ENCODE measurements at regions not wholly inside any gene's neighbourhood (a gene's known extent, or its start where the extent isn't known, plus 50 kb on each side); places are given as distances from the start of the nearest gene placed in this dataset.

- H3K18ac ChIP-seq (ENCODE audit: low read length) = no peak overlapping the region
- no peak overlapping the region for H3K23ac ChIP-seq (ENCODE audit: low read depth, low read length, poor library complexity)
- H3K9me3 ChIP-seq (replicated peaks in 1 of 2; ENCODE audit: control insufficient read depth in 2 of 2, insufficient read depth in 1 of 2, low read depth in 1 of 2, low read length in 2 of 2) = no peaks in the 10 kb centered on the region
- DNase-seq (ENCODE audit: low spot score) = no peak
- H3K27ac ChIP-seq (replicated peaks; ENCODE audit: low read length) = no peak overlapping the region
- H3K14ac ChIP-seq (ENCODE audit: low read length) = no peak overlapping the region
- H2BK15ac ChIP-seq (ENCODE audit: low read length) = no peak overlapping the region
- no peak overlapping the region for H4K8ac ChIP-seq (ENCODE audit: low read depth, low read length)
- H3K9ac ChIP-seq (ENCODE audit: low read depth, low read length, poor library complexity) = no peak overlapping the region
- no peaks in the 10 kb centered on the region for H3K27me3 ChIP-seq (ENCODE audit: control insufficient read depth in 3 of 3, insufficient read depth in 3 of 3, low read depth in 1 of 3, low read length in 3 of 3)
- no peak overlapping the region for H2BK120ac ChIP-seq (ENCODE audit: low read depth, low read length)
- H4K91ac ChIP-seq (ENCODE audit: low read depth, low read length, poor library complexity) = no peak overlapping the region
- peaks cover 2 to 8% of the 10 kb centered on the region in 2 donors for H3K4me1 ChIP-seq (ENCODE audit: control insufficient read depth in 2 of 2, insufficient read depth in 1 of 2, low read depth in 1 of 2, low read length in 2 of 2)
- no peak overlapping the region for H3K4me3 ChIP-seq (ENCODE audit: low read length in 2 of 2)
- no peaks in the 10 kb centered on the region for H3K79me1 ChIP-seq (ENCODE audit: low read depth, low read length)
- H3K4me2 ChIP-seq (ENCODE audit: insufficient read depth, low read length, poor library complexity, severe bottlenecking) = no peak overlapping the region
- no peak overlapping the region for H2AK5ac ChIP-seq (ENCODE audit: low read depth, low read length)
- H2AFZ ChIP-seq (ENCODE audit: low read length) = no peak overlapping the region
- H3K36me3 ChIP-seq (replicated peaks in 1 of 2; ENCODE audit: control insufficient read depth in 2 of 2, insufficient read depth in 2 of 2, low read length in 2 of 2) = no peaks in the 10 kb centered on the region
- no peak overlapping the region for H3K4ac ChIP-seq (ENCODE audit: low read length)
- H2BK12ac ChIP-seq (ENCODE audit: low read length) = no peak overlapping the region
- WGBS, 2 donors (ENCODE audit: extremely low coverage in 2 of 2, insufficient read length in 2 of 2, insufficient replicate concordance in 1 of 2) = no CpG with 5 or more reads among the region's 7 CpGs
- no peak overlapping the region for H2BK5ac ChIP-seq (ENCODE audit: low read length)
Observed at GRCh38 chr3:70856414-70857162, 544.1 kb upstream of the MDFIC2 start.

DNA sequence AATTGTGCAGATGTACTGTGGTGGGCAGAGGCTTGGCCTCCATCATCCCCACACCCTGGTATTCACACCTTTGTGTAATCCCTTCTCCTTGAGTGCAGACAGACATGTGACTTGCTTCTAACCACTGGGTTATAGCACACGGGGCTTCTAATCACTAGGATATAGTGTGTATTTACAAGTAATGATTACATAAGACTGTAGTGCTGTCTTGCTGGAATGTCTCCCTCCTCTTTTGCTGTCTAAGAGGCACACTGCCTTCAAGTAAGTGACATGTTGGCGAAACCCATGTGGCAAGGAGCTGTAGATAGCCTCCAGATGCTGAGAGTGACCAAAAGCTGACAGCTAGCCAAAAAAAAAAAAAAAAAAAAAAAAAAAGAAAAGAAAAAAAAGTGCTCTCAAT lies 542.7 kb upstream of the MDFIC2 start:
- WGBS, 2 donors (ENCODE audit: extremely low coverage in 2 of 2, insufficient read length in 2 of 2, insufficient replicate concordance in 1 of 2) = no CpG with 5 or more reads among the region's 2 CpGs
- peak overlapping the region; percentile 39 for H2AK5ac ChIP-seq (ENCODE audit: low read depth, low read length)

GRCh38 chr3:70854108-70854507 lies 541.7 kb upstream of the MDFIC2 start:
- DNase-seq (ENCODE audit: low spot score) = no peak
- Histone ChIP-seq H2BK5ac (ENCODE audit: low read length) (no peak overlapping the region), H3K36me3 (replicated peaks in 1 of 2; ENCODE audit: control insufficient read depth in 2 of 2, insufficient read depth in 2 of 2, low read length in 2 of 2) (no peaks in the 10 kb centered on the region), H3K4me2 (ENCODE audit: insufficient read depth, low read length, poor library complexity, severe bottlenecking) (no peak overlapping the region), H2BK120ac (ENCODE audit: low read depth, low read length) (no peak overlapping the region), H3K79me1 (ENCODE audit: low read depth, low read length) (no peaks in the 10 kb centered on the region), H3K27me3 (ENCODE audit: control insufficient read depth in 3 of 3, insufficient read depth in 3 of 3, low read depth in 1 of 3, low read length in 3 of 3) (no peaks in the 10 kb centered on the region), H3K9ac (ENCODE audit: low read depth, low read length, poor library complexity) (no peak overlapping the region), H3K14ac (ENCODE audit: low read length) (no peak overlapping the region), H2BK12ac (ENCODE audit: low read length) (no peak overlapping the region), H3K4me1 (ENCODE audit: control insufficient read depth in 2 of 2, insufficient read depth in 1 of 2, low read depth in 1 of 2, low read length in 2 of 2) (peaks cover 2 to 8% of the 10 kb centered on the region in 2 donors), H3K23ac (ENCODE audit: low read depth, low read length, poor library complexity) (no peak overlapping the region), H4K8ac (ENCODE audit: low read depth, low read length) (no peak overlapping the region), H3K27ac (replicated peaks; ENCODE audit: low read length) (no peak overlapping the region), H3K4me3 (ENCODE audit: low read length in 2 of 2) (no peak overlapping the region), H2BK15ac (ENCODE audit: low read length) (no peak overlapping the region), H3K18ac (ENCODE audit: low read length) (no peak overlapping the region), H2AK5ac (ENCODE audit: low read depth, low read length) (no peak overlapping the region), H3K9me3 (replicated peaks in 1 of 2; ENCODE audit: control insufficient read depth in 2 of 2, insufficient read depth in 1 of 2, low read depth in 1 of 2, low read length in 2 of 2) (no peaks in the 10 kb centered on the region), H4K91ac (ENCODE audit: low read depth, low read length, poor library complexity) (no peak overlapping the region), H3K4ac (ENCODE audit: low read length) (no peak overlapping the region), H2AFZ (ENCODE audit: low read length) (peak overlapping the region; percentile 78)
- no CpG with 5 or more reads among the region's 6 CpGs for WGBS, 2 donors (ENCODE audit: extremely low coverage in 2 of 2, insufficient read length in 2 of 2, insufficient replicate concordance in 1 of 2)

More for the DNA sequence above, 542.7 kb upstream of the MDFIC2 start:
- no peak overlapping the region for H3K4me3 ChIP-seq (ENCODE audit: low read length in 2 of 2)
- H3K27ac ChIP-seq (replicated peaks; ENCODE audit: low read length) = no peak overlapping the region
- H3K4ac ChIP-seq (ENCODE audit: low read length) = no peak overlapping the region
- H2BK5ac ChIP-seq (ENCODE audit: low read length) = no peak overlapping the region
- H3K79me1 ChIP-seq (ENCODE audit: low read depth, low read length) = no peaks in the 10 kb centered on the region
- no peaks in the 10 kb centered on the region for H3K9me3 ChIP-seq (replicated peaks in 1 of 2; ENCODE audit: control insufficient read depth in 2 of 2, insufficient read depth in 1 of 2, low read depth in 1 of 2, low read length in 2 of 2)
- H3K9ac ChIP-seq (ENCODE audit: low read depth, low read length, poor library complexity) = no peak overlapping the region
- H3K27me3 ChIP-seq (ENCODE audit: control insufficient read depth in 3 of 3, insufficient read depth in 3 of 3, low read depth in 1 of 3, low read length in 3 of 3) = no peaks in the 10 kb centered on the region
- no peak overlapping the region for H2BK120ac ChIP-seq (ENCODE audit: low read depth, low read length)
- H3K4me2 ChIP-seq (ENCODE audit: insufficient read depth, low read length, poor library complexity, severe bottlenecking) = no peak overlapping the region
- H3K14ac ChIP-seq (ENCODE audit: low read length) = no peak overlapping the region
- H4K8ac ChIP-seq (ENCODE audit: low read depth, low read length) = no peak overlapping the region
- DNase-seq (ENCODE audit: low spot score) = no peak
- H2BK12ac ChIP-seq (ENCODE audit: low read length) = no peak overlapping the region
- no peak overlapping the region for H4K91ac ChIP-seq (ENCODE audit: low read depth, low read length, poor library complexity)
- H2BK15ac ChIP-seq (ENCODE audit: low read length) = no peak overlapping the region
- peaks cover 2 to 8% of the 10 kb centered on the region in 2 donors for H3K4me1 ChIP-seq (ENCODE audit: control insufficient read depth in 2 of 2, insufficient read depth in 1 of 2, low read depth in 1 of 2, low read length in 2 of 2)
- H3K36me3 ChIP-seq (replicated peaks in 1 of 2; ENCODE audit: control insufficient read depth in 2 of 2, insufficient read depth in 2 of 2, low read length in 2 of 2) = no peaks in the 10 kb centered on the region
- H3K23ac ChIP-seq (ENCODE audit: low read depth, low read length, poor library complexity) = no peak overlapping the region
- H3K18ac ChIP-seq (ENCODE audit: low read length) = no peak overlapping the region
- H2AFZ ChIP-seq (ENCODE audit: low read length) = peak overlapping the region; percentile 78

GRCh38 chr3:70853161-70853944 lies 540.9 kb upstream of the MDFIC2 start:
- Histone ChIP-seq H2BK15ac (ENCODE audit: low read length) (no peak overlapping the region), H4K91ac (ENCODE audit: low read depth, low read length, poor library complexity) (no peak overlapping the region), H3K36me3 (replicated peaks in 1 of 2; ENCODE audit: control insufficient read depth in 2 of 2, insufficient read depth in 2 of 2, low read length in 2 of 2) (no peaks in the 10 kb centered on the region), H3K4me3 (ENCODE audit: low read length in 2 of 2) (no peak overlapping the region), H3K9ac (ENCODE audit: low read depth, low read length, poor library complexity) (no peak overlapping the region), H3K18ac (ENCODE audit: low read length) (no peak overlapping the region), H2AK5ac (ENCODE audit: low read depth, low read length) (no peak overlapping the region), H3K79me1 (ENCODE audit: low read depth, low read length) (no peaks in the 10 kb centered on the region), H2BK120ac (ENCODE audit: low read depth, low read length) (no peak overlapping the region), H4K8ac (ENCODE audit: low read depth, low read length) (no peak overlapping the region), H3K23ac (ENCODE audit: low read depth, low read length, poor library complexity) (no peak overlapping the region), H3K4me2 (ENCODE audit: insufficient read depth, low read length, poor library complexity, severe bottlenecking) (no peak overlapping the region), H2AFZ (ENCODE audit: low read length) (no peak overlapping the region), H3K4ac (ENCODE audit: low read length) (no peak overlapping the region), H3K27ac (replicated peaks; ENCODE audit: low read length) (no peak overlapping the region), H2BK5ac (ENCODE audit: low read length) (no peak overlapping the region), H3K27me3 (ENCODE audit: control insufficient read depth in 3 of 3, insufficient read depth in 3 of 3, low read depth in 1 of 3, low read length in 3 of 3) (no peaks in the 10 kb centered on the region), H3K4me1 (ENCODE audit: control insufficient read depth in 2 of 2, insufficient read depth in 1 of 2, low read depth in 1 of 2, low read length in 2 of 2) (peaks cover 2 to 8% of the 10 kb centered on the region in 2 donors), H3K9me3 (replicated peaks in 1 of 2; ENCODE audit: control insufficient read depth in 2 of 2, insufficient read depth in 1 of 2, low read depth in 1 of 2, low read length in 2 of 2) (no peaks in the 10 kb centered on the region), H3K14ac (ENCODE audit: low read length) (no peak overlapping the region), H2BK12ac (ENCODE audit: low read length) (no peak overlapping the region)
- DNase-seq (ENCODE audit: low spot score) = no peak
- no CpG with 5 or more reads among the region's 5 CpGs for WGBS, 2 donors (ENCODE audit: extremely low coverage in 2 of 2, insufficient read length in 2 of 2, insufficient replicate concordance in 1 of 2)
